Middle frontal gyrus (tissue), 1 donor: ENCODE measurements at regions not wholly inside any gene's neighbourhood (a gene's known extent, or its start where the extent isn't known, plus 50 kb on each side); places are given as distances from the start of the nearest gene placed in this dataset.

Experiments
- DNase-seq: peaks from one replicate; pipeline ENCODE4 v3.0.0-alpha.2; 2015; ENCODE audit warnings: low spot score; ENCODE audit errors: extremely low spot score

GRCh38 chr11:90788961-90789360 lies 566.1 kb upstream of the CHORDC1 start:
- no peak for DNase-seq

GRCh38 chr11:90784241-90784814 lies 561.5 kb upstream of the CHORDC1 start:
- DNase-seq = no peak

- no peak for DNase-seq
These were observed 560.3 kb upstream of the CHORDC1 start for GRCh38 chr11:90783111-90783510.

GRCh38 chr11:90779098-90779497 lies 556.2 kb upstream of the CHORDC1 start:
- no peak for DNase-seq

GRCh38 chr11:90775567-90776165 lies 552.8 kb upstream of the CHORDC1 start:
- DNase-seq = no peak

GRCh38 chr11:90774727-90775566 lies 552.1 kb upstream of the CHORDC1 start:
- DNase-seq = no peak

- no peak for DNase-seq
These were observed 547.2 kb upstream of the CHORDC1 start for GRCh38 chr11:90770007-90770406.

GRCh38 chr11:90766121-90766520 lies 543.3 kb upstream of the CHORDC1 start:
- no peak for DNase-seq

GRCh38 chr11:90764691-90765090 lies 541.8 kb upstream of the CHORDC1 start:
- no peak for DNase-seq

GRCh38 chr11:90757849-90758494 lies 535.1 kb upstream of the CHORDC1 start:
- DNase-seq = no peak

GRCh38 chr11:90756617-90757016 lies 533.8 kb upstream of the CHORDC1 start:
- DNase-seq = no peak

GRCh38 chr11:90753546-90753945 lies 530.7 kb upstream of the CHORDC1 start:
- no peak for DNase-seq

- no peak for DNase-seq
These were observed 524.2 kb upstream of the CHORDC1 start for GRCh38 chr11:90747057-90747456.

- DNase-seq = no peak
These were observed 521.3 kb upstream of the CHORDC1 start for GRCh38 chr11:90744169-90744568.

GRCh38 chr11:90738799-90739198 lies 516.0 kb upstream of the CHORDC1 start:
- no peak for DNase-seq

- DNase-seq = no peak
These were observed 514.7 kb upstream of the CHORDC1 start for GRCh38 chr11:90737444-90738050.

GRCh38 chr11:90732486-90732885 lies 509.6 kb upstream of the CHORDC1 start:
- DNase-seq = no peak

- no peak for DNase-seq
These were observed 500.6 kb upstream of the CHORDC1 start for GRCh38 chr11:90723475-90723874.

GRCh38 chr11:90722552-90723190 lies 499.8 kb upstream of the CHORDC1 start:
- no peak for DNase-seq

GRCh38 chr11:90717522-90717921 lies 494.7 kb upstream of the CHORDC1 start:
- no peak for DNase-seq

GRCh38 chr11:90705661-90706060 lies 482.8 kb upstream of the CHORDC1 start:
- no peak for DNase-seq
